ENCODE measurements at regions not wholly inside any gene's neighbourhood (a gene's known extent, or its start where the extent isn't known, plus 50 kb on each side); places are given as distances from the start of the nearest gene placed in this dataset.

GRCh38 chr18:61609131-61609530 lies 275.9 kb downstream of the CDH20 start:
- no peak for TF ChIP-seq CTCF (conservative IDR thresholded peaks at IDR 0.05; ENCODE audit: low read depth, low read length)
- DNase-seq (ENCODE audit: low read depth) = no peak
- no peak overlapping the region for H3K4me3 ChIP-seq (ENCODE audit: low read depth, low read length)

- H3K4me3 ChIP-seq (ENCODE audit: low read depth, low read length) = no peak overlapping the region
- no peak for TF ChIP-seq CTCF (conservative IDR thresholded peaks at IDR 0.05; ENCODE audit: low read depth, low read length)
- DNase-seq (ENCODE audit: low read depth) = no peak
Measured at GRCh38 chr18:61608316-61608715, 275.1 kb downstream of the CDH20 start.

- H3K4me3 ChIP-seq (ENCODE audit: low read depth, low read length) = no peak overlapping the region
- TF ChIP-seq CTCF (conservative IDR thresholded peaks at IDR 0.05; ENCODE audit: low read depth, low read length) = no peak
- DNase-seq (ENCODE audit: low read depth) = no peak
Measured at GRCh38 chr18:61607867-61608266, 274.6 kb downstream of the CDH20 start.

- TF ChIP-seq CTCF (conservative IDR thresholded peaks at IDR 0.05; ENCODE audit: low read depth, low read length) = no peak
- DNase-seq (ENCODE audit: low read depth) = peak; percentile 53
- H3K4me3 ChIP-seq (ENCODE audit: low read depth, low read length) = peak overlapping the region; percentile 22
Measured at GRCh38 chr18:61606759-61607158, 273.5 kb downstream of the CDH20 start.

GRCh38 chr18:61606068-61606660 lies 272.9 kb downstream of the CDH20 start:
- no peak for DNase-seq (ENCODE audit: low read depth)
- TF ChIP-seq CTCF (conservative IDR thresholded peaks at IDR 0.05; ENCODE audit: low read depth, low read length) = no peak
- H3K4me3 ChIP-seq (ENCODE audit: low read depth, low read length) = peak overlapping the region; percentile 22

GRCh38 chr18:61605376-61606067 lies 272.3 kb downstream of the CDH20 start:
- TF ChIP-seq CTCF (conservative IDR thresholded peaks at IDR 0.05; ENCODE audit: low read depth, low read length) = no peak
- H3K4me3 ChIP-seq (ENCODE audit: low read depth, low read length) = no peak overlapping the region
- no peak for DNase-seq (ENCODE audit: low read depth)
